NCI-H1105 (cell line): ENCODE measurements at regions not wholly inside any gene's neighbourhood (a gene's known extent, or its start where the extent isn't known, plus 50 kb on each side); places are given as distances from the start of the nearest gene placed in this dataset.
"Not testable (repeated sequence)": the region's sequence is repeated elsewhere in the genome, so short reads cannot be mapped to it uniquely, and the experiment has no call there.

Experiments
- DNase-seq: peaks from one replicate; lab custom pipeline; 2025; lab: John Stamatoyannopoulos, UW

- DNase-seq = no peak
Measured at GRCh38 chr20:17836303-17836861, 132.2 kb downstream of the SNX5 start.

GRCh38 chr20:17835934-17836300, 132.7 kb downstream of the SNX5 start:
- no peak for DNase-seq

DNA sequence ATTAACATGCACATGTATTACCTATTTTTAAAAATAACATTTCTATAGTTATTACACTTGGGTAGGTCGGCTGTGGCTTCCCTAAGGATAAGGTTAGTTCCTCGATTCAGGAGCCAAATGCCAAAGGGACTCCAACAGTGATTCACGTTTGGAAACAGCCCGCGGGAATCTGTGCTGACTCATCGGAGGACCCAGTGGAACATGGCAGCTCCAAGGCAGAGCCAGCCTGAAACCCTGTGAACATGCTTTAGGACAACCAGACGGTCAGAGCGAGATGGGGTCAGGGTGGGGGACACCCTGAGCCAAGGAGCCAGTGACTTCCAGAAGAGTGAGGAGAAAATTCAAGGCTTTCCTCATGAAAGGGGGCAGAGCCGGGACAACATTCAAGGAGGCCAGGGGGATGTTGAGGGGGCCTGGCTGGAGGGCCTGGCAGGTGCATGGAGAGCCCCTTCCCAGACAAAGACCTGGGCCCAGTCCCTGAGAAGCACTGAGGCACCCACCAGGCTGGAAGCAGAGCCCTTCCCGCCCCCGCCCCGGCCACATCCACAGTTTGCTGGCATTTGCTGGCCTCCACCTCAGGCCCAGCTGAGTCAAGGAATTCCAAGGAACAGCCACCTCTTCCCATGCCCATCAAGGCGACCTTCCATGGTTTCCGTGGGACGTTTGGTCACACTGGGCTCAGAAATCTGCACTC, 133.2 kb downstream of the SNX5 start:
- no peak for DNase-seq

DNA sequence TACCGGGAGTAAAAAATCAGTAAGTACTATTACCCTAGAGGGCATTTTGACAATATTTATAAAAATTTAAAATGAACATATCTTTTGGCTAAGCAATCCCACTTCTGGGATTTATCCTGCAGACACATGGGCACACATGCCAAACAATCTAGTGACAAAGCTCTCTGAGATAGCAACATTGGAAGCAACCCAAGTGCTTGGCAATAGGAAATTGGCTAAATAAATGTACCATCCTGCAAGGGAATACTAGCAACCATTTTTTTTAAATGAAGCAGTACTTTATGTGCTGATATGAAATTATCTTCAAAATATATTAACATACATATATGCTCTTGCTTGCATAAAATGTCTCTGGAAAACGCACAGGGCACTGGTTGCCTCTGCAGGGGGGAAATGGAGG, 133.8 kb downstream of the SNX5 start:
- no peak for DNase-seq

DNA sequence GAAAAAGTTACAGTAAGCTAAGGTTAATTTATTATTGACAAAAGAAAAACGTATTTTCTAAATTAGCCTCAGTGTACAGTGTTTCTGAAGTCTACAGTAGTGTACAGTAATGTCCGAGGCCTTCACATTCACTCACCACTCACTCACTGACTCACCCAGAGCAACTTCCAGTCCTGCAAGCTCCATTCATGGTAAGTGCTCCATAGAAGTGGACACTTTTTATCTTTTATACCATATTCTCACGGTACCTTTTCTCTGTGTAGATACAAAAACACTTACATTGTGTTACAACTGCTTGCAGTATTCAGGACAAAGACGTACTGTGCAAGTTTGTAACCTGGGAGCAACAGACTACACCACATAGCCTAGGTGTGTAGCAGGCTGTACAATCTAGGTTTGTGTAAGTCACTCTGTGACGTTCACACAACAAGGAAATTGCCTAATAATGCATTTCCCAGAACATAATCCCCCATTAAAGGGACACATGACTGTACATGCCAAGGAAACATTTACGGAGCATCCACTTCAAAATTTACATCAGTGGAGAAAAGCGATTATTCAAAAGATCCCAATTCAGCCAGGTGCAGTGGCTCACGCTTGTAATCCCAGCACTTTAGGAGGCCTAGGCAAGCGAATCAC, 133.4 kb downstream of the BANF2 start:
- no peak for DNase-seq

DNA sequence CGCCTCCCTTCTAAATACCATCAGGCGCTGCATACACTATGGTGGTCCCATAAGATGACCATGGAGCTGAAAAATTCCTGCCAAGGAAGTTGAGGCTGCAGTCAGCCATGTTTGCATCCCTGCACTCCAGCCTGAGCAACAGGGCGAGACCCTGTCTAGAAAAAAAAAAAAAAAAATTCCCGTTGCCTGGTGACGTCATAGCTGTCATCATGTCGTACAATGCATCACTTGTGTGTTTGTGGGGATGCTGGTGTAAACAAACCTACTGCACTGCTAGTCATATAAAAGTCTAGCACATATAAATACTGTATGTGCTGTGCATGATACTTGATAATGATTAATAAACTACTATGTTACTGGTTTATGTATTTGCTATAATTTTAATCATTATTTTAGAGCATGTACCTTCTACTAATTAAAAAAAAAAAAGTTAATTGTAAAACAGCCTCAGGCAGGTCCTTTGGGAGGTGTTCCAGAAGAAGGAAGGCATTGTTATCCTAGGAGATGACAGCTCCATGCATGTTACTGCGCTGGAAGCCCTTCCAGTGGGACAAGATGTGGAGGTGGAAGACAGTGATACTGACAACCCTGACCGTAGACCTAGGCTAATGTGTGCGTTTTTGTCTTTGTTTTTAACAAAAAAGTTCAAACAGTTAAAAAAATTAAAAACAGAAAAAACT, 132.6 kb downstream of the BANF2 start:
- no peak for DNase-seq

GRCh38 chr20:17828598-17829144, 128.9 kb downstream of the BANF2 start:
- DNase-seq = no peak

- no peak for DNase-seq
Measured at GRCh38 chr20:17827759-17828559, 128.2 kb downstream of the BANF2 start.

- no peak for DNase-seq
Measured at GRCh38 chr20:17827079-17827478, 127.3 kb downstream of the BANF2 start.

DNA sequence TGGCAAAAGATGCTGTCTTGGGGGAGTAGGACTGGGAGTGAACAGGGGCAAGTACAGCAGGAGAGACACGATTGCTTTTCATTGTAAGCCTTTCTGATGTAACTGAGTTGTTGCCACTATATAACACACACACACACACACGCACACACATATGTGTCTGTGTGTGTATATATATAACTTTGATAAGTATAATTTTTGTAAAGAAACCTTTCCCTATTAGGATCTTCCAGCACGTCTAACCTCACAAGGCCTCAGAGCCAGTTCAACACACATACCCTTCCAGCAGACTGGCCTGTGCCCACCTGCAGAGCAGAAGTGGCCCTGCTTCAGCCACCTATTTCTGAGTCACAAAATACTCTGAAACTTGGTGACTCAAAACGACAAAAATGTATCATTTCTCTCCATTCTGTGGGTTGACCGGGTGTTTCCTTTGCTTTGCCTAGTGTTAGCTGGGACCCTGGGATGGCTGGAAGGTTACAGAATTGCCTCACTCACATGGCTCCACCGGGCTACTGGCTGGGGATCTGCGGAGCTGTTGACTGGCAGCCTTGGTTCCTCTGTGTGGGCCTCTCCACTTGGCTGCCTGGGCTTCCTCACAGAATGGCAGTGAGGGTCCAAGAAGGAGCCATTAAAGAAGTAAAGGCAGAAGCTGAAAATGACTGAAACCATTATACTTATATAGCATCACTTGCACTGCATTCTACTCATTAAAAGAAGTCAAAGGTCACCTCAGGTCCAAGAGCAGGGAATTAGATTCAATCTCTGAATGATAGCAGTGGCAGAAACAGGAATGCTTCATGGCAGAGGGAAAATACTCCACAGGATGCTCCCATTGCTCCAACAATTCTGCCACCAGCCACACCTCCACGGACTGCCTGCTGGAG, 126.4 kb downstream of the BANF2 start:
- no peak for DNase-seq

GRCh38 chr20:17825252-17825959, 125.6 kb downstream of the BANF2 start:
- no peak for DNase-seq

DNA sequence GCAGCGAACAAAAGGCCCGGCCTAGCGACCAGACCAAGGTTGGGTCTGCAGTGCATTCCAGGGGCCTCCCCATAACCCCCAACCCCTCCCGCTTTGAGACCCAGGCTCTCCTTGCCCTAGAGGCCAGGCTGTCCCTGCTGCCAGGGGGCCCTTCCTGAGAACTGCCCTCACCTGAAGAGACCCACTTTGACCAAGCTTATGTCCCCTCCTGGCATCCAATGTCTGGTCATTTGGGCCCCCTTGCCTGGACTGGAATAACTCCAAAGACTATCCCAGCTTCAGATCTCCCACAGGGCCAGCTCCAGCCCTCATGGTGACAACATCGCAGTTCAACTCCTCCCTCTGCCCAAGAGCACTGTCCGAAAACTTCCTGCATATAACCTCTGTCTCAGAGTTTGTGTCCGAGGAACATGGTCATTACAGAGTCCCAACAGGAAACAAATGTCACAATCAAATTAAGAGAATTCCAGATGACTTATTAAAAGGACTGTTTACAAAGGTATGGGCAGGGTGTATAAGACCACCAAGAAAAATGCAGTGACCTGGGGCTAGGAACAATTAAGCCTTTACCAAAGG, 125.0 kb downstream of the BANF2 start:
- no peak for DNase-seq

DNA sequence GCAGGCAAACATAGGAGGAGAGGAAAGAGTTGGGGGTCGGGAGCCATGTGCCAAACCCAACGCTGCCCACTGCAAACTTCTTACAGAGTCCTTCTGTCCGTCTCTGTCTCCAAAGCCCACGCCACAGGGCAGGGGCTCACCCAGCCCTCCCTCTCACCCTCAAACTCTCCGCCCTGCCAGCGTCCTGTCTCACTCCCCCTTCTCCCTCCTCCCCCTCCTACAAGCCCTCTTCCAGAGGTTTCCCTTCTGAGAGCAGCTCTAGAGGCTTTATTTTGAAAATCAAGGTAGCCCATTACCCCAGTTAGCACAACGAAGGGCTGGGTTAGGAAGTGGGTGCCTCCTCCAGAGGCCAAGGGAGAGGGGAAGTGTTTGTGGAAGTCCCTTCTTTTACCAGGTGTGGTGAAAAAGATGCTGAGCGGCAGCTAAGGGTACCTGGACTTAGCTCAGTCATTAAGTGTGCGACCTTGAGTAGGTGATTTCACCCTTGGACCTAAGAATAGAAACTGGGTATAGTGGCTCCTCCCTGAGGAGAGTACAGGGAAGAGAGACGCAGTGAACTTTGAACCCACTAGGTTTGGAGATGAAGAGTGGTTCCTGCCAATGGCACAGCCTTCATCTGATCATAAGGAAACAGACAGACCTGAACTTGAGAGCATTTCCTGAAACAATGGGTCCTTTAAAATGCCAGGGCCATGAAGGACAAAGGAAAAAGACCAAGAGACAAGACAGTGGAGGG, 123.8 kb downstream of the BANF2 start:
- DNase-seq = no peak

DNA sequence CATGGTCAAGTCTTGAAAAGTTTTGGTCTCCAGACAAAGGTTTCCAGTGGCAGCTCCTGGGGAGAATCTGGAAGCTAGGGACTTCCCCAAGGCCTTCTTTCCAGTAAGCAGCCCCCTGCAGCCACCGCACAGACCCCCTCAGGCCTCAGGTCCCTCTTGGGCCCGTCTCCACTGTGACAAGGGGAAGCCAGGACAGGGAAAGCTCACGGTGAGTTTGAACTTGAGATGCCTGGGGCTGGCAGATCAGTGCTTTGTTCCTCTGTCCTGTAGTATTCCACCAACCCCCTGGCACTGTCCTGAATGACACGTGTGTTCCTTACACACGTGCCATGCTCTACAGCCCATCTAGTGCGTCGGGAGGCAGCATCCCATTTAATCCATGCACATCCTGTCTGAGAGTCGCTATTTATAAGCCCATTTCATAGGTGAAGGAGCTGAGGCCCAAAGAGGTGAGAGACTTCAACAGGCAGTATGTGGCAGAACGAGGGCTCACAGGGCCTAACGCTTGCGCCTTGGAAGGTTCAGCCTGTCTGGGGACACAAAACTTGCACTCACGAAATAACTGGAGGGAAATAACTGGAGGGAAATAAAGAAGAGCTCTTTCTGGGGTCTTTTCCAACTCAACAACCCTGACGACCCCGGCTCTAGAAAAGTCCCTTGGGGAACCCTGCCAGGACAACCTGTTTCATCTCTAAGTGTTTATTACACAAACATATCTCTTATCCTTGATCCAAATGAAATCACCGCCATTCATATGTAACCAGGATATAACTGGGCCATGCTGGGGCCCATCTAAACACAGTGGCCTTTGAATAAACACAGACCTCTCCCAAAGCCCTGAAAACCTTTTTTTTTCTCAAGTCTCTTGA, 123.0 kb downstream of the BANF2 start:
- DNase-seq = no peak

DNA sequence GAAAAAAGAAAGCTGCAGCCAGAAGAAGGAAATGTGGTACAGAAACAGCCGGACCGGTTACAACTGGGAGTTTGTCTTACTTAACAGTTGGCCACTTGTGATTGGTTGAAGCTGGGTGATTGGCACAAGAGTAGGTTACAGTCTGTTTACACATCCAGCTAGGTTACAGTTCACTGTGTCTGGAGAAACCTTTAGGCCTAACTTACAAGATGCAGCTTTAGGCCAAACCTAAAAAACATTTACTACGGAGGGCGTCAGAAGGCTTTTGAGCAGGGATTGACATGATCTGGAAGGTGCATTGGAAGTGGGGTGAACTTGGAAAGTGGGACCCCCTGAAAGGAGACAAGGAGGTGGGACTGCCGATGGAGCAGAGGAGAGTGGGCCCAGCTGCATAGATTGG, 122.3 kb downstream of the BANF2 start:
- DNase-seq = no peak

- not testable (repeated sequence) for DNase-seq
Measured at GRCh38 chr20:17821606-17822005, 121.8 kb downstream of the BANF2 start.

DNA sequence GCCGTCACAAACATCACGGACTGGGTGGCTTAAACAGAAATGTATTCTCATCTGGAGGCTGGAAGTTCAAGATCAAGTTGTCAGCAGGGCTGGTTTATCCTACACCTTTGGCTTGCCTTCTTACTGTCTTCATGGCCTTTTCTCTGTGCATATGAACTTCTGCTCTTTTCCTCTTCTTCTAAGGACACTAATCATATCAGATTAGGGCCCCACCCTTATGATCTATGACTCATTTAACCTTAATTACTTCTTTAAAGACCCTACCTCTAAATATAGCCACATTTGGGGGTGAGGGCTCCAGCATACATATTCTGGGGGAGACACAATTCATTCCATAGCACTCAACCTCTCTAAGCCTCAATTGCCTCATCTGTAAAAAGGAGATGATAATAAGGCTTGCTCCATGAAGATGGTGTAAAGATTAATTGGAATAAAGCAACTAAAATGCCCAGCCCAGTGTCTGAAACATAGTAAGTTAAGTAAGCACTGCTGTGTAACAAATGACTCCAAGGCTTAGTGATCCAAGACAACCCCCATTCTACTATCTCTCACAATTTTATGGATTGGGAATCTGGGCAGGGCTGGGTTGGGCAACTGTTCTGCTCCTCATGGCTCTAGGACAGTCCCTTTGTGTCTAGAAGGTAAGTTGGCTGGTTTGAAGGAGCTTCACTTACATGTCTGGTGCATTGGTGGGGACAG, 119.8 kb downstream of the BANF2 start:
- no peak for DNase-seq

GRCh38 chr20:17818187-17818586, 118.4 kb downstream of the BANF2 start:
- no peak for DNase-seq
